ENCODE measurements at regions not wholly inside any gene's neighbourhood (a gene's known extent, or its start where the extent isn't known, plus 50 kb on each side); places are given as distances from the start of the nearest gene placed in this dataset.
"Not testable (repeated sequence)": the region's sequence is repeated elsewhere in the genome, so short reads cannot be mapped to it uniquely, and the experiment has no call there.

DNA sequence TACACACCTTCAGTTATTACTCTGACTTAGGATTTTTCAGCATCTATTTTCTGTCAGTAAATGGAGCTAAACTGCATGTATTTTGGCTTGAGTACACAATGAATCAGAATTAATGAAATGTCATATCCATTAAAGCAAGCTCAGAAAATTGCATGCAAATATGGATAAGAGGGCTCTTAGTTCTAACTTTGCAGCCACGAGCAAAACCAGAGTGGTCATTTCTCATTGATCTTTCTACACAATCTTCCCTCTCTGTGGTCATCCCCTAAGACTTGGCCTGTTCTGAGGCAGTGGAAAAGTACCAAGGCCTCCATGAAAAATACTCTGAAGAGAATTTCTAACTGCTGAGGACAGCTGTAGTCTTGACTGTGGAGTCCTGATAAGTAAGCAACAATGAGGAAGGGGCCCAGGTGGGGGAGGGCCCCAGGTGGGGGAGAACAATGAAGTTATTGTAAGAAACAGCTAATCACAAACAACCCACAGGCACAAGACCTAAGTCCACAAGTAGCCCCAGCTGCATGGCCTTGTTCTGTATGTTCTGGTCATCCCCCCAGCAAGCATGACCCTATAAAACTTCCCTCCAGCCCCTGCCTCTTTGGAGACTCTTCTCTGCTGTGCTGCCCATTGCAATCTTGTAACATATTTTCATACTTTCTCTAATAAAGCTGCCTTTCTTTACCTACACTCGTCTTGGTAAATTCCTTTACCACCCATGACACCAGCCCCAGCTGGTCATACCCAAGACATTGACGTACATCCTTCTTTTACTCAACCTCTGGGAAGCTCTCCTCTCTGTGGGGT, 230.3 kb downstream of the TDRD15 start:
- DNase-seq: no peak

DNA sequence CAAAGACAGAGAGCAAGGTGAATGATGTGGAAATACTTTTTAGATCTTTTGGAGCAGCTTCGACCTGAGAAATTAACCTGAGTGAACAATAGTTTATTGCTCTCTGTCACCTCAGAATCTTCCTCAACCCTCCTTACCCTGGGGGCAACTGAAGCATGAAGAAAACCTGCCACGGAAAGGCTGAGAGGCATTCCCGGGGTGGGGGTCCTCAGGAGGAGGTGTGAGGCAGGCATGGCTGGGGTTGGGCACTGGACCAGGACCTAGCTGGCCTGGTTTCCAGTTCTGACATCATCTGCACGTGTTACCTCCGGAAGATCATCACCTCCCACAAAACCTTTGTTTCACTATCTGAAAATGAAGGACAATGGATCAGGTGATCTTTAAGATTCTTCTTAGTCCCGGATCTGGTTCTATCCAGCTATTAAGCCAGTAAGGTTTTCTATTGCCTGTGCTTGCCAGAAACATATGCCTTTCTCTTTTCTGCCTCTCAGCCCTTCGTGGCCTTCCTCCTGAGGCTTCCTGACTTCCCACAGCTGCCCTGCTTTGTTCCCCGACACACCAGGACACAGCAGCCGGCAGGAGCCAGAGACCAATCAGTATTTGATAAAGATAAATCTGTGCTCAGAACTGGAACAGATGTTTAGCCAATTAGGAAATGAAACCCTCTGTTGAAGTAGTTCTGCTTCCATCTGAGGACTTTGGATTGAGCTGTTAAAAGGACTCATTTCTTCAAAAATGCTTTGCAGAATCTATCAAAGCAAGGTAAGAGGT, 232.5 kb downstream of the TDRD15 start:
- DNase-seq: no peak

DNA sequence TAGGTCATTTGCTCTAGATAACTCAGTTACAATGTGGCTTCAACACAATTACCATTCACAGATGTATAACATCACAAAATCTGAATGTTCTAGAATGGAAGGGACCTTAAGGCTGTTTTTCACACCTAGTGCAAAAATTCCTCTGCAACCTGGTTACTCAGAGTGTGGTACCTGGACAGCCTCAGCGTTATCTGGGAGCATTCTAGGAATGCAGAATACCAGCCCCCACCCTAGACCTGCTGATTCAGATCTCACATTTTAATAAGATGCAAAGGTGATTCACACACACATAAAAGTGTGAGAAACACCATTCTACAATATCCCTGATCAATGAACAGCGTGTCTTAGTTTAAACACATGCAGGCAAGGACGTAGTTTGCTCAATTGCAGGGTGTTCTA, 233.1 kb downstream of the TDRD15 start:
- DNase-seq: no peak

DNA sequence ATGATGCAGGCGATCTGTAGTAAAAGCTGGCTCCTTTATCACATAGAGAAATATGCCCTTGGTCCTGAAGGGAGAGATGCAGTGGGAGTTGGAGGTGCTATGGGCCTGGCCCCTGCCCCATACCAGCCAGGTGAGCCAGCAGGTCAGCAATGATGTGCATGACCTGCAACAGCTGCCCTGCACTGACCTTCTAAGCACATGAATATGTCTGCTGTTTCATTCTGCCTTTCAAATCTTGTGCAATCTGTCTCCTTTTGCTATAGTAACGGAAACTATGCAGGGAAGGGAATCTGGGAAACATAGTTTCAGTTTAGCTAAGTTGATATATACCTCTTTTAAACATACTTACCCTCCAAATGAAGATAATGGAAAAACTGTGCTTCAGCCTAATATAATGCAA, 235.2 kb downstream of the TDRD15 start:
- DNase-seq: no peak

DNA sequence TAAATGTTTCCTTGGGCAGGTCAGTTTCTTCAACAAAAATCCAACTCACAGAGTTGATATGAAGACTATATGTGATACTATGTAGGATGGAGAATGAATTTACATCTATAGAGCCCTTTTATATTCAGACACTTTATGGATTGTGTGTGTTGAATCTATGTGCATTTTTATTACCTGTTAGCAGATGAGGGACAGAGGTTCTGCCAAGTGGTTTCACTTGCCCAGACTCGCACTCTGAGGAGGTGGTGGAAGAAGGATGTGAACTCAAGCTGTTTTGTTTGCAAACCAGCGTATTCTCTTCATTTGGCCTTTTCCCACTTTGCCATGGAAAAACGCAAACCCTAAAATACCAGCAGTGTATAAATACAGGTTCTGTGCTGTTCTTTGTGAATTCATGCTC, 237.6 kb downstream of the TDRD15 start:
- DNase-seq: no peak

DNA sequence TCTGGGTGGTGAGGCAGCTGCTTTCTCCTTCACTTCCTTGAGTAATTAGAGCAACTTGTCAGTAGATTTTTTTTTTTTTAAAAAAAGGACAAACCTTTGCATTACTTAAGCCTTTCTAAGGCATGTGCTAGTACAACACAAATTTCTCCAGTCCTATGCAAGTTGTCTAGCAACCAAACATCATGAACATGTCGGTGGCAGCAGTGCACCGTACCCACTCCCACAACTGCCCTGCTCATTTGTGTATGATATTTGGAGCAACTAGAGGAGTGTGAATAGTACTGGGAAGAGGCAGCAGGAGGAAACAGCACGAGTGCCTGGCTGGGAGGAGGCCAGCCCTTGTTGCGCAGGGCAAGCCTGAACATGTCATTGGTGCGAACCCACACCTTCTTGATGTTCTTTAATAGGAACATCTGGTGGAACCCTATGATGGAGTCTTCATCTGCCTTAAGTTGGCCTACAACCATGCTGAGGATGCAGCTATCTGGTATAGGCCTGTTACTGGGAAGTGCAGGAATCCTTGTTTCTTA, 238.3 kb downstream of the TDRD15 start:
- DNase-seq: no peak

DNA sequence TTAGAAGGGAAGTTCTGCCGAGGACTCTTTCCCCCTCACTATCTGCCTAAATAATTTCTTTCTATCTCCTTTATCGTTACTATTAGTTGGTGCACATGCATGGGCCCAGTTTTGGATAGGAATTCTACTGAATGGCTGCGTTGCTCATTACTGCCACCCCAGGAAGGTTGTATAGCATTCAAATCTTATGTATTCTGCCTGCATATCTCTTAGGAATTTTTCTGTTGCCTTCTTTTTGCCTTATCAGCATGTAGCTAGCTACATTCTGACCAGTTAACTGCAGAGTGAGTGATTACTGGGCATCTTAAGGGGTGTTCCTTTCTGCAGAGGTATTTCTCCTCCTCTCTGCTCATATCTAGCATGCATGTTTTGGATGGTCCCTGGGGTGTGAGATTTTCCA, 239.6 kb downstream of the TDRD15 start:
- no peak for DNase-seq

DNA sequence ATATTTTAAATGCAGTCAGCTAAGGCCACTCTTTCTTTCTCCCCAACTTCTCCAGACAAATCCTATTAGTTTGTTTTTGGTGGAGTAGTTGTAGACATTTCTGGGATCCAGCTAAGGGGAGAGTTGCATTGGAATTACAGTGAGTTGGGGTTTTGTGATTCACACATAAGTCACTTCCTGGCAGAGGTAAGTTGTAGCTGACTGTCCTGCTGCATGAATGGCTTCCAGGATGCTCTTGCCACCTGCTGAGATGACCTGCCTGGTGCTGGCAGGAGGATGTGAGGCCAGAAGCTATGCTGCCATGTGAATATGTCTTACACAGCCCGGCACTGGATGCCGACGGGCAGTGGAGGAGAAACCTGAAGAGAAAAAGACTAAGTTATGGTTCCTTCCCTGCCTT, 243.7 kb downstream of the TDRD15 start:
- no peak for DNase-seq

DNA sequence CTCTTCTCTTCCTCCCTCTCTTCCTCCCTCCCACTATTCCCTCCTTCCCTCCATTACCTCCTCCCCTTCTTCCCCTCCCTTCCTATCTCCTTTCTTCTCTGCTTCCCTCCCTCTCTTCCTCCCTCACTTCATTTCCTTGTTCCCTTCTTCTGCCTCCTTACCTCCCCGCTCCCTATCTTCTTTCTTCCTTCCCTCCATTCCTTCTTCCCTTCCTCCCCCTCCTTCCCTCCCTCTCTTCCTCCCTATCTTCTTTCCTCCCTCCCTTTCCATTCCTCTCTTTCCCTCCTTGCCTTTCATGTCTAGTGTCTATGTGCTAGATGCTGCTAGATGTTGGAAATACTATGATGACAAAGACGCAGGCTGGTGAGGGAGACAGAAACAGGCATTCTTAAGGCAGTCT, 246.0 kb downstream of the TDRD15 start:
- DNase-seq: no peak

DNA sequence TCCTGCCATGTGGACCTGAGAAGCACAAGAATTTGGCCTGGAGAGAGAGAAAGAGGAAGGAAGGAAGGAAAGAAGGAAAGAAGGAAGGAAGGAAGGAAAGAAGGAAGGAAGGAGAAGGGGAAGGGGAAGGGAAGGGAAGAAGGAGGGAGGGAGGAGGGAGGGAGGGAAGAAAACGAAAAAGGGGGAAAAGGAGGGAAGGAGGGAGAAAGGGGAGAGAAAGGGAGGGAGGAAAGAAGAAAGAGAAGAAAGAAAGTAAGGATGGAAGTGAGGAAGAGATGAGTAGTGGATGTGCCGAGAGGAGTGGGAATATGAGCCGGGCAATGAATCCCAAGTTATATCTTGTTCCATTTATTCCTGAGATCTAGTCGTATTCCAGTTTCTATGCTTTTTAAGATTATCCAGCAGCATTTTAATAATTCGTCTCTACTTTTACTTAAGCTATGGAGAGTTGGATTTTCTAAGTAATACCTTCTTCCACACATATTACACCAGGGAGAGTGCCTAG, 247.8 kb downstream of the TDRD15 start:
- no peak for DNase-seq

DNA sequence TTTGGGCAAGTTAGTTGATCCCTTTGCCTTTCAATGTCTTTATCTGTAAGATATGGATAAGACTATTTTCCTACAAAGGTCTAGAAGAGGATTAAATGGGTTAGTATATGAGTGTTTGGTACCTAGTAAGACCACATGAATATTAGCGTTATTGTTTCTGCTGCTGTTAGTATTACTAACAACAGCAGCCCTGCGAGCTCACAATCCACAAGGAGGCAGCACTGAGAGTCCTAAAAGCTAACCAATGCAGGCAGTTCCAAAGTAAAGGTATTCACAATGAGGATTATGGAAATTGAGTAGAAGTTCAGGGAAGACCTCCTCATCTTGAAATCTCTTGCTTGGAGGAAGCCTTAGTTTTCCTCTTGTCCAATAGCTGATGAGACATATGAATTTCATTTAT, 248.9 kb downstream of the TDRD15 start:
- no peak for DNase-seq

DNA sequence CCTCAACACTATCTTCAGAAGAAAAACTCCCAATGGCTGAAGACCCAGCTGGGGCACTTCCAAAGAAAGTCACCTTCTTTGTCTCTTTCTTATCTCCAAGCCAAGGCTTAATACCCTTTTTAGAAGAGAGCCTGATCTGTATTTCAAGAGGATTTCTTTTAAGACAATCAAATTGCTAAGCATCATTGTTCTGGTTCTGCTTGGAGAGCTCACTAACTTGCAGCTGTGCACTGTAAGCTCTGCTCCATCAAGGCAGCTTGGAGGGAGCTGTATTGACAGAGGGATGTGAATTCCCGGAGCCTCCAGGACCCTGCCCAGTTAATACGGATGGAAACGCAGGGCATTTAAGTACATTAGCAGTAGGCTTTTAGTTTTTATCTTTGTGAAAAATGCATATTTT, 253.1 kb downstream of the TDRD15 start:
- no peak for DNase-seq

DNA sequence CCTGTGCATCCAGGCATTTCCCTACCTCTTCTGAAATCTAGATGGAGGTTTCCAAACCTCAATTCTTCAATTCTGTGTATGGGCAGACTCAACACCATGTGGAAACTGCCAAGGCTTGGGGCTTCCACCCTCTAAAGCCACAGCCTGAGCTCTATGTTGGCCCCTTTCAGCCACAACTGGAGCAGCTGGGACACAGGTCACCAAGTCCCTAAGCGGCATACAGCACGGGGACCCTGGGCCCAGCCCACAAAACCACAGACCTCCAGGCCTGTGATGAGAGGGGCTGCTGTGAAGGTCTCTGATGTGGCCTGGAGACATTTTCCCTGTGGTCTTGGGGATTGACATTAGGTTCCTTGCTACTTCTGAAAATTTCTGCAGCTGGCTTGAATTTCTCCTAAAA, 255.4 kb downstream of the TDRD15 start:
- DNase-seq: no peak

DNA sequence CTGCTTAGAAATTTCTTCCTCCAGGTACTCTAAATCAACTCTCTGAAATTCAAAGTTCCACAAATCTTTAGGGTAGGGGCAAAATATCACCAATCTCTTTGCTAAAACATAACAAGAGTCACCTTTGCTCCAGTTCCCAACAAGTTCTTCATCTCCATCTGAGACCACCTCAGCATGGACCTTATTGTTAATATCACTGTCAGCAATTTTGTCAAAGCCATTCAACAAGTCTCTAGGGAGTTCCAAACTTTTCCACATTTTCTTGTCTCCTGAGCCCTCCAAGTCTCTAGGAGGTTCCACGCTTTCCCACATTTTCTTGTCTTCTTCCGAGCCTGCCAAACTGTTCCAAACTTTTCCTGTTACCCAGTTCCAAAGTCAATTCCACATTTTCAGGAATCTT, 255.9 kb downstream of the TDRD15 start:
- DNase-seq: not testable (repeated sequence)

DNA sequence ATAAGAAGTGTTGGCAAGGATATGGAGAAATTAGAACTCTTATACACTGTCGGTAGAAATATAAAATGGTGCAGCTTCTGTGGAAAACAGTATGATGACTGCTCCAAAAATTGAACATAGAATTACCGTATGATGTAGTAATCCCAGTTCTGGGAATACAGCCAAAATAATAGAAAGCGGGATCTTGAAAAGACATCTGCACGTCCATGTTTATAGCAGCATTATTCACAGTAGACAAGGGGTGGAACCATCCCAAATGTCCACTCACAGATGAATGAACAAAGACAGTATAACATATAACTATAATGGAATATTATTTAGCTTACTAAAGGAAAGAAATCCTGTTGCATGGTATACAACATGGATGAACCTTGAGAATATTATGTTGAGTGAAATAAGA, 257.7 kb downstream of the TDRD15 start:
- no peak for DNase-seq

DNA sequence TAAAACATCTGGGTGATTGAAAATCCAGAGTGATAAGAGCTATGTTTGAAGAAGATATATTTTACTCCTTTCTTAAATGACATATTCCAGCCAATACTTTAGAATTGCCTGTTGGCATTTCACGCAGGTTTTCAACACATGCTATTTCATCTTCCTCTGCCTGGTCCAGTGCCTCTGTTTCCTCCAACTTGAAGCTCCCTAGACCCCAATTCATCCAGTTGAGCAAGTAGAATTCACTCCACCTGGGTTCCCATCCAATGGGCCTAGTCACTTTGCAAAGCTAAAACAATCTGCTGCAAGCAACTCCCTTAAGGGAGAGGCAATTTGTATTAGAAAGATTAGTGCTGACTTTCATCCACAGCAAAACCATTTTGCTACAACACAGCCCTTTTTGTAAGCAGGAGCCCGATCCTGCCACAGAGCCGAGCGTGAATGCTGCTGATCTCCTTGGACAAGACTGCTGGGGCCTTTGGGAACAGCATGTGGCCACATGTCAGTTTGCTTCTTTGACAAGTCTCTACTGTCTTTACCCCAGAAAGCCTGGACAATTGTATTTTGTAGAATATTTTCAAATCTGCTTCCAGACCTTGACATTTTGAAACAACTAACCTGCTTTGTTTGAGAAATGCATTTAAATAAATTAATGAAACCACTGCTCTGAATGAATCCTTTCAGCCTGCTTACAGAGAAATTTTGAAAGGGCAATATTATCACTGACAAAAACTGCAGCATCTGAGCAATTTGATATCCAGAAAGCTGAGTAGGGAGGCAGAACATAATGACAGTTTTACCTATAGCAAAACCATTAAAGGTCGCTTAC, 259.1 kb downstream of the TDRD15 start:
- no peak for DNase-seq

DNA sequence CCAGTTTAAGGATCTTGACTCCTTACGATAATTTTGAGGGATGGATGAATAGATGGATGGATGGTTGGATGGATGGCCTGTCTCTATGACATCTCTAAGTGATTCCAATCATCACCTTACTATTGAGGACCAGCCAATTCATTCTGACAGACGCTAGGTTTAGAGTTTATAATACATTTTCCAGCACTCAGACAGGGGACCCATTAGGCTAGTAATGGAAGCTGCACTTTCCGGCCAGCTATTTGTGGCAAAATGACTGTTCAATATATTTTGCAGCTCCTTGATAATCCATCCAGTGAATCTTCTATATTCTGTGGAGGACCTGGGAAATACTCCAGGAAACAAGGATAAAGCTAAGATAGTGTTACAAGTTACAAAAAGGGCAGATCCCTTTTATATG, 262.9 kb downstream of the TDRD15 start:
- no peak for DNase-seq

DNA sequence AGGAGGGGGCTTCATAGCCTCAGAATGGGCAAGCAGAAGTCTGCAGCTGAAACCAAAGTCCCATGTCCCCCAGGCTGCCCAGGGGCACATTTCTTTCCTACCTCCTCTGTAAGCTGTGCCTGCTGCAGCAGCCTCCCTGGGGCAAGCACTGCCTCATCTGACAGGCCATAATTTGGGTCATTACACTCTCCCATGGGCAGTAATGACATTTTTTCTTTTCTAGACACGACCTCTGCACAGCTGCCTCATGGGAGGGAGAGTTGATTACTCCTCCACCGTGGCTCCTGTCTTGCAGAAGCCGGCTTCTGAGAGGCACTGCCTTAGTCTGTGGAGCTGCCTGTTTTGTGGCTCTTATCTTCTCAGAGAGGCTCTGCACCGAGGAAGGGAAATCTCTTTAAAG, 268.9 kb downstream of the TDRD15 start:
- DNase-seq: no peak

DNA sequence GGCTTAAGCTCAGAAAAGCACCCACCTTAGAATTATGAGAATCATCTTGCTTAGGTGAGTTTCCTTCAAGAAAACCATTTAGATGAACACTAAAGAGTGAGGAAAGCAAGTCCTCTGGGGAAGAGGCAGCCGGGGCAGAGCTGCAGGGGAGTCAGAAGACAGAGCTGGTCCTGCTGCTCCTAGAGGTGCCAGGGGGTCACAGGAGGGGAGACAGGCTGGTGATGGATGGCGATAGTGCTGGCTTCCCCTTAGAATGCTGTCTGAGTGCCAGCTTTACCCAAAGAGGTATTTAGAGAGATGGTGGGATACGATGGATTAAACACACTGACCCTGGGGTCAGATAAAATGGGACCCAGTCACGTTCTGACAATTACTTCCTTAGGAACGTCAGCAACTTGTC, 269.4 kb downstream of the TDRD15 start:
- DNase-seq: no peak

DNA sequence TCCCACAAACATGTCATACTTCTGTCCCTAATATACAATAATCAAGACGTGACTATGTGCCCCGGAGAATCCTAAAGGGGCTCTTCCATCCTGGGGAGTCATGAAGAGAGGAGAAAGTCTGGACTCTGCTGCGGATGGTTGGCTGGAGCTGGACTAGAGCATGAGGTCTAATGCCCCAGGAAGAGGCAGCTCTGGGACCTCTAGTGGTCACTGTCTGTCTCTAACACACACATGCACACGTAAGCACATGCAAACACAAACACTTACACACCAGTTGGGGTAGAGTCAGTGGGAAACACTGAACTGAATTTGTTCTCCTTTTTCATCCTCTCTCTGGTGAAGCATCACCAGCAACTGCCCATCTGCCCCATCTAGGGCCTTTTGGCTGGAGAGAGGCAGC, 271.6 kb downstream of the TDRD15 start:
- no peak for DNase-seq

DNA sequence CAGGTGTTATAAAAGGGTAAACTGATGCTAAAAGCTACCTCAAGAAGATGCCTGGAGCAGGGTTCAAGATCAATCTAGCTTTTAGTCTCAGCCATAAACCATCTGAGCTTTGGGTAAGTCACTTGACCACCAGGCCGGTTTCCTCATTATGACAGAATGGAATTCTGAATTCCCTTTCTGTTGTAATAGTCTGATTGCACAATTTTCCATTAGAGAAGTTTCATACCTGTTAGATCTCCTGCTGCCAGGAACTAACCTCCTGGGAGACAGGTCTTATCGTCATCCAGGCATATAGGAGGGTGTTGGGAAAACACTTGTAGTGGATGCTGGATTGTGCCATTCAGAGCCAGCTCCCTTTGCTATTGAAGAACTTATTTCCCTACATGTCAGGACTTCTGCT, 272.5 kb downstream of the TDRD15 start:
- no peak for DNase-seq

DNA sequence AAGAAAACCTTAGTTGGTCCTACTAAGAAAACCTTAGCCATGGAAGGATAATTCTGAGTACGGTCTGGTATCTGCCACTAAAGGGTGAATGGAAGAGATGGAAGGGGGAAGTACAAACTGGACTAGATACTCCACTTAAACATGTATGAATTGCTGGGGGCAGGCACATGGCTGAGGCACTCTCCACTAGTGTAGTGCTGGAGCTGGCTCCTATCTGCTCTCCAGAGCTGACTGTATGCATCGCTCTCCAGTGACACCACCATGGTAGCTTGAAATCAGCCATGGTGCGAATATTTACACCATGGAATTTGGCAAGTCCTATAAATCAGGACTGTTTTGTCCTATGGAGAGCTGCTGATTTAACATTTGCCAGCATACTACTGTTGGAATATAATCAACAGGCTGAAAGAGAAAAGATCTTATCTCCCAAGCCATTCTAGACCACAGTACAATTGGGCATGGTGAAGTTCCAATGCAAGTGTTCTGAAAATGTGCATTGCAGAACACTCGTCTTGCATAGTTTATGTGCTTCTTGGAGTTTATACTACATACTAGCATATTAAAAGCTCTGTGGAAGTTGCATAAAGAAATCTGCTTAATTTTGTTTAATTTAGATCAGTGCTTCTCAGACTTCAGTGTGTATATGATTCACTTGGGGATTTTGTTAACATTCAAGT, 277.4 kb downstream of the TDRD15 start:
- DNase-seq: no peak

DNA sequence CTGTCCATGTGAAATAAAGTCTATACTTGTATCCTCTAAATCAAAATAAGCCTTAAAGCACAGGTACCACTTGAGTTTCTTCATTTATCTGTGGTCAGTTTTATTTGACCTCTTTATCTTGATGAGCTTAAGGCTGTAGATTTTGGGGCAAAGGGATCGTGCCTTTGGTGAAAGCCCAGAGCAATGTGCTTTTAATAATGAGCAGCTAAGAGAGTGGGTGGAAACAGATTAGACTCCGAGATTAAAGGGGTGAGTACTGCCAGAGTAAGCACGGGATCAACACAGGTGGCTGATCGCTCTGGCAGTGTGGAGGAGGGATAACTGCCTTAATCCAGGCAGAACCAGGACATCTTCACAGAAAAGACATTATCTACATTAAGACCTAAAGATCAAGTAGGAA, 280.4 kb downstream of the TDRD15 start:
- DNase-seq: no peak

Data from activated T-cell treated with anti-CD3 and anti-CD28 coated beads, Interleukin-2, amount 50 U/mL, for 1 hour (primary cell).